K562 (cell line): ENCODE measurements at regions not wholly inside any gene's neighbourhood (a gene's known extent, or its start where the extent isn't known, plus 50 kb on each side); places are given as distances from the start of the nearest gene placed in this dataset.

Experiments
- ATAC-seq: fragments of 200-7000 bp; cut with Tn5 transposase; 3 replicates; pipeline ENCODE4 v1.9.1; 2020; ENCODE audit warnings: moderate library complexity
- BruUV-seq: library from RNA; stranded (reverse); fragments of 400-500 nt; replicated peaks from 2 replicates; lab custom pipeline; 2021; lab: Mats Ljungman, UMichigan
- CTCF ChIA-PET: fragments of 300-600 bp; formaldehyde crosslinking; extraction: SDS; loops from one replicate; lab custom pipeline; 2021; ENCODE audit warnings: low intra/inter-chr PET ratio; lab: Yijun Ruan, JAX
- POLR2A ChIA-PET: fragments of 300-600, 350-650 bp; sonication (Branson Sonifier 250); formaldehyde crosslinking; extraction: SDS; loops from one replicate; lab custom pipeline; 2021; ENCODE audit warnings: antibody characterized with exemption, inconsistent platforms; lab: Yijun Ruan, JAX
- DNase-seq, 4 experiments: peaks; one replicate each; pipeline versions ENCODE4 v3.0.0 to v3.0.0-alpha.2; 2011 to 2018; ENCODE audit warnings: low spot score in 3 of 4, mixed read lengths in 3 of 4; ENCODE audit errors: extremely low read depth in 1 of 4
- FAIRE-seq: peaks from 2 replicates; lab custom pipeline; 2011; peaks lifted over from hg19 to GRCh38; lab: Jason Lieb, UNC
- H2AFZ ChIP-seq: 2 replicates; pipeline ENCODE4 v1.6.0; 2011; ENCODE audit warnings: low read depth, low read length, control low read depth, inconsistent platforms
- H3K27ac ChIP-seq: fragments of 200-600 bp; 3 replicates; pipeline ENCODE4 v1.8.0; 2011; ENCODE audit warnings: low read depth, mild to moderate bottlenecking, control low read depth, inconsistent platforms, low read length, moderate library complexity, mixed read lengths; ENCODE audit errors: extremely low read depth
- H3K27me3 ChIP-seq, 2 experiments: fragments of 300-600 bp in 1 of 2; 2 replicates in 1 of 2; 3 replicates in 1 of 2; pipeline versions ENCODE4 v1.6.0 to v1.8.0; 2011; ENCODE audit warnings: inconsistent platforms in 2 of 2, low read length in 2 of 2, mild to moderate bottlenecking in 1 of 2, mixed read lengths in 1 of 2, moderate library complexity in 1 of 2; ENCODE audit not compliant: control insufficient read depth in 2 of 2, insufficient read depth in 2 of 2
- H3K36me3 ChIP-seq: fragments of 300-600 bp; 3 replicates; pipeline ENCODE4 v1.8.0; 2011; ENCODE audit warnings: mild to moderate bottlenecking, low read length, inconsistent platforms; ENCODE audit not compliant: control insufficient read depth, insufficient read depth
- H3K4me1 ChIP-seq, 2 experiments: fragments of 200-600 bp in 1 of 2; replicated peaks in 1 of 2; 2 replicates in 1 of 2; 3 replicates in 1 of 2; pipeline versions ENCODE4 v1.5.1 to v1.8.0; 2011; ENCODE audit warnings: inconsistent platforms in 2 of 2, low read length in 2 of 2, mild to moderate bottlenecking in 1 of 2, mixed read lengths in 1 of 2, moderate library complexity in 1 of 2; ENCODE audit not compliant: control insufficient read depth in 2 of 2, insufficient read depth in 2 of 2
- H3K4me2 ChIP-seq: 2 replicates; pipeline ENCODE4 v1.6.1; 2011; ENCODE audit warnings: low read length, control low read depth, inconsistent platforms, mixed read lengths; ENCODE audit not compliant: insufficient read depth
- H3K4me3 ChIP-seq: fragments of 200-600 bp; sonication (generic), shearing (Covaris generic); 2 replicates; pipeline ENCODE4 v1.5.1; 2016; ENCODE audit warnings: control low read depth, inconsistent platforms
- H3K79me2 ChIP-seq: fragments of 200-600 bp; 3 replicates; pipeline ENCODE4 v1.8.0; 2011; ENCODE audit warnings: low read length, inconsistent platforms; ENCODE audit not compliant: control insufficient read depth, insufficient read depth
- H3K9ac ChIP-seq, 2 experiments: 2 replicates each; pipeline versions ENCODE4 v1.6.0 to v1.6.1; 2011; ENCODE audit warnings: low read depth in 2 of 2, low read length in 2 of 2, control low read depth in 1 of 2, inconsistent platforms in 1 of 2, mild to moderate bottlenecking in 1 of 2, mixed read lengths in 1 of 2; ENCODE audit not compliant: insufficient read depth in 1 of 2
- H3K9me1 ChIP-seq: one replicate; pipeline ENCODE4 v1.6.0; 2011; ENCODE audit warnings: inconsistent platforms, mild to moderate bottlenecking, low read length, moderate library complexity; ENCODE audit not compliant: control insufficient read depth, insufficient read depth
- H3K9me3 ChIP-seq: replicated peaks from 2 replicates; pipeline ENCODE4 v1.5.1; 2011; ENCODE audit warnings: low read depth, low read length, inconsistent platforms; ENCODE audit not compliant: control insufficient read depth, insufficient read depth
- H4K20me1 ChIP-seq: replicated peaks from 2 replicates; pipeline ENCODE4 v1.6.1; 2011; ENCODE audit warnings: low read length, inconsistent platforms, mixed read lengths; ENCODE audit not compliant: control insufficient read depth, insufficient read depth
- CBX1 ChIP-seq: sonication (generic); IDR thresholded peaks from 2 replicates; pipeline ENCODE4 v1.6.1; 2016; ENCODE audit warnings: antibody characterized with exemption, low read depth, mild to moderate bottlenecking
- CTBP1 ChIP-seq: fragments of 450-650 bp; IDR thresholded peaks from 2 replicates; pipeline ENCODE4 v1.6.1; 2016; ENCODE audit warnings: borderline replicate concordance
- ELF1 ChIP-seq: fragments of 200-800 bp; sonication (Bioruptor generic); IDR thresholded peaks from 2 replicates; pipeline ENCODE4 v1.6.1; 2016; ENCODE audit warnings: missing genetic modification characterization, missing compliant biosample characterization
- MAFG ChIP-seq: fragments of 450-650 bp; conservative IDR thresholded peaks from 2 replicates; pipeline ENCODE4 v1.6.1; 2016; ENCODE audit warnings: missing genetic modification characterization, missing compliant biosample characterization
- MYC ChIP-seq, 2 experiments: fragments of 250-450 bp in 1 of 2; sonication (Bioruptor Pico) in 1 of 2; IDR thresholded peaks; 2 replicates each; pipeline versions ENCODE4 v1.5.1 to v1.6.1; 2012 to 2021; ENCODE audit warnings: low read depth in 2 of 2, borderline replicate concordance in 1 of 2, improper control_type of control experiment in 1 of 2, low read length in 1 of 2, mild to moderate bottlenecking in 1 of 2, moderate library complexity in 1 of 2
- PATZ1 ChIP-seq: fragments of 250-450 bp; sonication (Bioruptor Pico); IDR thresholded peaks from 2 replicates; pipeline ENCODE4 v1.5.0; 2020; ENCODE audit warnings: mild to moderate bottlenecking, borderline replicate concordance
- RBM15 ChIP-seq: fragments of 200-400 bp; formaldehyde crosslinking; IDR thresholded peaks from 2 replicates; pipeline ENCODE4 v1.6.1; 2018; ENCODE audit warnings: mild to moderate bottlenecking, low read length, moderate library complexity; ENCODE audit not compliant: insufficient read depth
- SMAD2 ChIP-seq: fragments of 150-350 bp; IDR thresholded peaks from 2 replicates; pipeline ENCODE4 v1.6.1; 2014; ENCODE audit warnings: low read depth, mild to moderate bottlenecking, low read length
- ZNF41 ChIP-seq: fragments of 250-450 bp; sonication (Bioruptor Pico); conservative IDR thresholded peaks from 2 replicates; pipeline ENCODE4 v1.4.0; 2020; ENCODE audit warnings: mild to moderate bottlenecking
- ZNF444 ChIP-seq: fragments of 250-450 bp; sonication (Bioruptor Pico); IDR thresholded peaks from 2 replicates; pipeline ENCODE4 v1.4.0; 2020; ENCODE audit warnings: mild to moderate bottlenecking, moderate library complexity
- WGBS: fragments of 100-300 bp; shearing (Covaris generic); methylation state at CpG from one replicate; pipeline ENCODE4 v1.1.6; 2016; ENCODE audit warnings: low coverage, mixed read lengths; ENCODE audit not compliant: insufficient coverage; ENCODE audit errors: missing lambda C conversion rate; 5-methylcytosine and 5-hydroxymethylcytosine counted together
- in situ Hi-C: fragments of 300-500 bp; cut with MboI; formaldehyde crosslinking; loops from 4 replicates; pipeline ENCODE4 v1.15.0; 2018; ENCODE audit warnings: inconsistent platforms, mixed read lengths
- intact Hi-C: fragments of 100-400 bp; cut with micrococcal nuclease; formaldehyde crosslinking; loops from 2 replicates; pipeline ENCODE4 v1.14.2; 2022
- TF ChIP-seq, protein P1 (sequence below): fragments of 450-650 bp; IDR thresholded peaks from 2 replicates; pipeline ENCODE4 v1.6.1; 2017; ENCODE audit warnings: mild to moderate bottlenecking, moderate library complexity
- TF ChIP-seq, protein P2 (sequence below): fragments of 200-800 bp; sonication (Bioruptor generic); IDR thresholded peaks from 2 replicates; pipeline ENCODE4 v1.6.1; 2016; ENCODE audit warnings: missing genetic modification characterization, missing compliant biosample characterization

DNA sequence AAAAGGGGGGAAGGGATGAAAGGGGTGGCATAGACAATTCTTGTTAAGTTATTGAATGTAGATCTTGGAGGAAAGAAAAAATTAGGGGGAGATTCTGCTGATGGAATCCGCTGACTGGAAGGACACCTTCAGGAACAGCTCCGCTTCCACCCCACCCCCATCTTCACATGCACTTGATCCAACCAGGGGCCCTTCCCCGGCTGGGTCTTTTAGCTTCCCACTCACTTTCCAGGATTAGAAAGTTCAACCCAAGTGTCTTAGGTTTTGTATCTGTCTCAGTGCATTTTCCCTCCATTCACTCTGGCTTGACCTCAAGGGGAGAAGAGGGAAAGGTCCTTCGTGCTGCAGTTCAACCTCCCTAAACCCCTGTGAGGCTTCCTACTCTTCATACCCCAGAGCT, 141.4 kb downstream of the IRS2 start:
- H4K20me1 ChIP-seq, result no peaks in the 10 kb centered on the region
- H3K9me1 ChIP-seq, result no peaks in the 10 kb centered on the region
- ATAC-seq (no peak), FAIRE-seq (no peak), DNase-seq (no peak)
- H3K9me3 ChIP-seq, result no peaks in the 10 kb centered on the region
- no peaks in the 10 kb centered on the region for H3K79me2 ChIP-seq
- POLR2A ChIA-PET, result no interaction called here
- H3K27ac ChIP-seq, result no peak overlapping the region
- intact Hi-C loops (no loop called here), in situ Hi-C loops (no loop called here)
- no peak overlapping the region for H3K4me3 ChIP-seq
- 0% methylated on average over 3 of the region's 4 CpGs for WGBS
- H3K4me2 ChIP-seq, result no peak overlapping the region
- no peaks in the 10 kb centered on the region for H3K27me3 ChIP-seq
- BruUV-seq, result no TSS peak
- CTCF ChIA-PET, result no interaction called here
- TF ChIP-seq PATZ1 (CRISPR knock-in tag) (no peak), CTBP1 (no peak), CBX1 (no peak), SMAD2 (no peak), MYC (IDR thresholded peaks at IDR 0.05; ENCODE audit: low read depth, low read length) (no peak), MYC (CRISPR knock-in tag; IDR thresholded peaks at IDR 0.05; ENCODE audit: borderline replicate concordance, low read depth) (no peak), MAFG (tag) (no peak), ELF1 (tag) (no peak), ZNF41 (CRISPR knock-in tag) (no peak), ZNF444 (CRISPR knock-in tag) (no peak), RBM15 (no peak)
- TF ChIP-seq, protein P1, sequence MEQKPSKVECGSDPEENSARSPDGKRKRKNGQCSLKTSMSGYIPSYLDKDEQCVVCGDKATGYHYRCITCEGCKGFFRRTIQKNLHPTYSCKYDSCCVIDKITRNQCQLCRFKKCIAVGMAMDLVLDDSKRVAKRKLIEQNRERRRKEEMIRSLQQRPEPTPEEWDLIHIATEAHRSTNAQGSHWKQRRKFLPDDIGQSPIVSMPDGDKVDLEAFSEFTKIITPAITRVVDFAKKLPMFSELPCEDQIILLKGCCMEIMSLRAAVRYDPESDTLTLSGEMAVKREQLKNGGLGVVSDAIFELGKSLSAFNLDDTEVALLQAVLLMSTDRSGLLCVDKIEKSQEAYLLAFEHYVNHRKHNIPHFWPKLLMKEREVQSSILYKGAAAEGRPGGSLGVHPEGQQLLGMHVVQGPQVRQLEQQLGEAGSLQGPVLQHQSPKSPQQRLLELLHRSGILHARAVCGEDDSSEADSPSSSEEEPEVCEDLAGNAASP, result no peak
- TF ChIP-seq, protein P2, sequence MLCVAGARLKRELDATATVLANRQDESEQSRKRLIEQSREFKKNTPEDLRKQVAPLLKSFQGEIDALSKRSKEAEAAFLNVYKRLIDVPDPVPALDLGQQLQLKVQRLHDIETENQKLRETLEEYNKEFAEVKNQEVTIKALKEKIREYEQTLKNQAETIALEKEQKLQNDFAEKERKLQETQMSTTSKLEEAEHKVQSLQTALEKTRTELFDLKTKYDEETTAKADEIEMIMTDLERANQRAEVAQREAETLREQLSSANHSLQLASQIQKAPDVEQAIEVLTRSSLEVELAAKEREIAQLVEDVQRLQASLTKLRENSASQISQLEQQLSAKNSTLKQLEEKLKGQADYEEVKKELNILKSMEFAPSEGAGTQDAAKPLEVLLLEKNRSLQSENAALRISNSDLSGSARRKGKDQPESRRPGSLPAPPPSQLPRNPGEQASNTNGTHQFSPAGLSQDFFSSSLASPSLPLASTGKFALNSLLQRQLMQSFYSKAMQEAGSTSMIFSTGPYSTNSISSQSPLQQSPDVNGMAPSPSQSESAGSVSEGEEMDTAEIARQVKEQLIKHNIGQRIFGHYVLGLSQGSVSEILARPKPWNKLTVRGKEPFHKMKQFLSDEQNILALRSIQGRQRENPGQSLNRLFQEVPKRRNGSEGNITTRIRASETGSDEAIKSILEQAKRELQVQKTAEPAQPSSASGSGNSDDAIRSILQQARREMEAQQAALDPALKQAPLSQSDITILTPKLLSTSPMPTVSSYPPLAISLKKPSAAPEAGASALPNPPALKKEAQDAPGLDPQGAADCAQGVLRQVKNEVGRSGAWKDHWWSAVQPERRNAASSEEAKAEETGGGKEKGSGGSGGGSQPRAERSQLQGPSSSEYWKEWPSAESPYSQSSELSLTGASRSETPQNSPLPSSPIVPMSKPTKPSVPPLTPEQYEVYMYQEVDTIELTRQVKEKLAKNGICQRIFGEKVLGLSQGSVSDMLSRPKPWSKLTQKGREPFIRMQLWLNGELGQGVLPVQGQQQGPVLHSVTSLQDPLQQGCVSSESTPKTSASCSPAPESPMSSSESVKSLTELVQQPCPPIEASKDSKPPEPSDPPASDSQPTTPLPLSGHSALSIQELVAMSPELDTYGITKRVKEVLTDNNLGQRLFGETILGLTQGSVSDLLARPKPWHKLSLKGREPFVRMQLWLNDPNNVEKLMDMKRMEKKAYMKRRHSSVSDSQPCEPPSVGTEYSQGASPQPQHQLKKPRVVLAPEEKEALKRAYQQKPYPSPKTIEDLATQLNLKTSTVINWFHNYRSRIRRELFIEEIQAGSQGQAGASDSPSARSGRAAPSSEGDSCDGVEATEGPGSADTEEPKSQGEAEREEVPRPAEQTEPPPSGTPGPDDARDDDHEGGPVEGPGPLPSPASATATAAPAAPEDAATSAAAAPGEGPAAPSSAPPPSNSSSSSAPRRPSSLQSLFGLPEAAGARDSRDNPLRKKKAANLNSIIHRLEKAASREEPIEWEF (CRISPR knock-in tag), result no peak
- TF ChIP-seq, all 486 proteins: peak for 0
- H3K36me3 ChIP-seq, result no peaks in the 10 kb centered on the region
- H3K4me1 ChIP-seq, result no peaks in the 10 kb centered on the region
- no peak overlapping the region for H2AFZ ChIP-seq
- no peak overlapping the region for H3K9ac ChIP-seq
